WI38 (cell line): ENCODE measurements at regions not wholly inside any gene's neighbourhood (a gene's known extent, or its start where the extent isn't known, plus 50 kb on each side); places are given as distances from the start of the nearest gene placed in this dataset.

Experiments
- H3K4me3 ChIP-seq: 2 replicates; pipeline ENCODE4 v1.5.1; 2011; ENCODE audit warnings: low read depth, mild to moderate bottlenecking, control low read depth, low read length
- CTCF ChIP-seq: IDR thresholded peaks from 2 replicates; pipeline ENCODE4 v1.5.1; 2012; ENCODE audit warnings: low read depth, mild to moderate bottlenecking, control low read depth, low read length

- H3K4me3 ChIP-seq, result no peak overlapping the region
- TF ChIP-seq CTCF, result no peak
These were observed 210.7 kb upstream of the CD96 start for GRCh38 chr3:111331306-111331705.

DNA sequence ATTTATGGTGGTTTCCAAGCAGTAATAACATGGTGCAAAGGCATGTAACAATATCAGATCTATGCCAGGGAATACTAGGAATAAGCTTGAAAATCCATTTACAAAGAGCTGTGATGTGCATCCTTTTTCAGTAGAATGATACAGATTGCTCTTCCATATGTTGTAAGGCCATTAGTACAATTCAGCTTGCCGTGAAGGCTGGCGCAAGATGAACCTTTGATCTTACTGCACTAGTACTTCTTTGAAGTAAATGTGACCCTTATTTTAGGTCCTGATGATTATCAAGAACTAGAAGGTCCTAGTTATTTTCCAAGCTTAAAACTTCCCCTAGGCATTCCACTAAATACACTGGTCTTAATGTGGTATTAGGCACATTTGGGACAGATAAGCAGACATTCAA is 210.1 kb upstream of the CD96 start:
- H3K4me3 ChIP-seq, result no peak overlapping the region
- TF ChIP-seq CTCF, result no peak

DNA sequence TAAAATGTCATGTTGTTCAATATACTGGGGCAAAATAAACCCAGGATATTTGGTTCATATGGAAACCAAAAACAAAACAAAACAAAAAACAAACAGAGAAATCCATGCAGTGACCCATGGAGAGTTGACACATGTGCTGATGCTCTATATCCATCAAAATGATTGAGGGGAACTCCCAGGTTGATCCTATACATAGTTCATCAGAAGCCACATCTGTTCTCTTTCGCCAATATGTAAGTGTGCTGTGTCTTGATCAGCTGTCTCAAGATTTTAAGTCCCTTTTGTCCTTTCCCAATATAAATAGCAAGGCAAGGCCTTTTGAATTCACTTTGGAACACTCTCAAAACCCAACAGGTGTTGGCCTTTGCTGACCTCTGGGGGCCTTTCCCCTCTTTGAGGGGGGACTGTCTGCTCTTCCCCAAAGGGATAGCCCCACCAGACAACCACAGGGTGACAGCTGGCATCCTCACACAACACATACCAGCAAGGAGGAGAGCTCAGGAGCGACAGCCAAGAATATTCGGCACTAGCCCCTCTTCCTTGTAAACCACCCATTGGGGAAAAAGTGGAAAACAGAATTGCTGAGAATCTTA is 209.4 kb upstream of the CD96 start:
- no peak for TF ChIP-seq CTCF
- no peak overlapping the region for H3K4me3 ChIP-seq

DNA sequence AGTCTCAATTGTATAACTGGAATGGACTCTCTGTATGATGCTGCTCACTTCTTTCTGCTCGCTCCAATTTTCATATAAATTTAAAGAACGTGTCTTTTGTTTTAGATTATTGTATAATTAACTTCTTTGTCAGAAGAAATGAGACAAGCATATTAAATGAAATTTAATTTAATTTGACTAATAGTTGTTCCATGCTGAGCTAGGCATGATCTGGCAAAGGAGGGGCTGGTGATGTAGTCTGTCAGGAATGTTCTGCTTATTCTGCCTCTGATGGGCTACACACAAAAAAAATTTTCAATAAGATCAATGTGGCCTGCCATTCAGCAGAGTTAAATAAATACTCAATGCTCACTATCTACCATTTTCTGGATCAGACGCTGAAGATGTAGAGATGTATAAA is 208.4 kb upstream of the CD96 start:
- H3K4me3 ChIP-seq, result no peak overlapping the region
- TF ChIP-seq CTCF, result no peak

- no peak for TF ChIP-seq CTCF
- no peak overlapping the region for H3K4me3 ChIP-seq
These were observed 206.3 kb upstream of the CD96 start for GRCh38 chr3:111335512-111336303.

GRCh38 chr3:111336511-111336910 is 205.5 kb upstream of the CD96 start:
- H3K4me3 ChIP-seq, result no peak overlapping the region
- TF ChIP-seq CTCF, result no peak

DNA sequence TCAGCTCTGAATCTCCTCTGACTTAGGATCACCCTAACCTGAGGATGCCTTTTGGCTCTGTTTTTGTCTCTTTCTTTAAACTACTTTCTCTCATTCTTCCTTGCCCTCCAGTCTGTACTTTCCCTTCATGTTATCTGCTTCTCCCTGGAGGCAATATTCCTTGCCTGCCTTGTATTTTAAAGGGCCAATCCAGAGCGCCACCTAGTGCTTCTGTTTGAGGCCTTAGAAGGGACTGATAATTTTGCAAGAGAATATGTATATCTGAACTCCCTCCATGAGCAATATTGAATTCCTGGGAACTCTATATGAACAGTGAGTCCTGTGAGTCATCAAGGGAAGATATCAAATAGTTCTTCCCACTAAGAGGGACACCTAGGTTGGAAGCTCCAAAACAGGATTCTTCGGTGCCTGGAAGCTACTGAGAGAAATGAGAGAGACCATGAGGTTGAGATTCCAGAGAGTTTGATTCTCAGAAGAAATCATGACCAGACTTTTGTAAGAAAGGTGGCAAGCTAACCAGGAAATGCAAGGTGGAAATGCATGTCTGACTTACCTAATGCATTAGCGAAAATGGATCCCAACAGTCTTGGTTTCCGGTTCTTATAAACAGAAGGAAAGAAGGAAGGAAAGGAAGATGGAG is 203.8 kb upstream of the CD96 start:
- H3K4me3 ChIP-seq, result no peak overlapping the region
- peak; percentile 74 for TF ChIP-seq CTCF
